ENCODE measurements at regions not wholly inside any gene's neighbourhood (a gene's known extent, or its start where the extent isn't known, plus 50 kb on each side); places are given as distances from the start of the nearest gene placed in this dataset.

GRCh38 chr6:95768539-95768938, 191.2 kb downstream of the MANEA start:
- DNase-seq (ENCODE audit: low read depth), result peak; percentile 35
- TF ChIP-seq CTCF (IDR thresholded peaks at IDR 0.05; ENCODE audit: insufficient read depth, low read depth, low read length, missing control alignments), result no peak
- H3K4me3 ChIP-seq (ENCODE audit: low read depth, low read length), result no peak overlapping the region

GRCh38 chr6:95777338-95777737, 200.0 kb downstream of the MANEA start:
- no peak overlapping the region for H3K4me3 ChIP-seq (ENCODE audit: low read depth, low read length)
- no peak for TF ChIP-seq CTCF (IDR thresholded peaks at IDR 0.05; ENCODE audit: insufficient read depth, low read depth, low read length, missing control alignments)
- no peak for DNase-seq (ENCODE audit: low read depth)

DNA sequence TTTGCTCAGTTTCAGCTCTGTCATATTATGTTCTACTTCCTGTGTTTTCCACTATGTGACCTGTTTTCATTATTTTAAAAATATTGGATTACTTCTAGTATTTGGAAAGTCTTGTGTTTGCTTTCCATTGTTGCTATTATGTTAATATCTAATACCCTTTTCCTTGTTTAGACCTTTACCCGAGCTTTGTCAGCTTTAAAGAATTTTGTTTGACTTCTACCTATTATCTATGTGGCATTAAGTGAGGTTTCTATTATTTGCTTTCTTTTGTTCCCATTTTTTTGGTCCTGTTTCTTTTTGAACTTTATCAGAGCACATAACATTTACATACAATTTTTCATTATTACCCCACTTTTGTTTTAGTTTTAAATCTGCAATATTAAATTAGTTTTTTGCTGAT, 202.7 kb downstream of the MANEA start:
- H3K4me3 ChIP-seq (ENCODE audit: low read depth, low read length), result no peak overlapping the region
- DNase-seq (ENCODE audit: low read depth), result no peak
- no peak for TF ChIP-seq CTCF (IDR thresholded peaks at IDR 0.05; ENCODE audit: insufficient read depth, low read depth, low read length, missing control alignments)

- no peak for DNase-seq (ENCODE audit: low read depth)
- no peak for TF ChIP-seq CTCF (IDR thresholded peaks at IDR 0.05; ENCODE audit: insufficient read depth, low read depth, low read length, missing control alignments)
Measured at GRCh38 chr6:95784019-95784418, 206.7 kb downstream of the MANEA start.

GRCh38 chr6:95784869-95785268, 207.5 kb downstream of the MANEA start:
- H3K4me3 ChIP-seq (ENCODE audit: low read depth, low read length), result no peak overlapping the region
- peak; percentile 62 for DNase-seq (ENCODE audit: low read depth)
- no peak for TF ChIP-seq CTCF (IDR thresholded peaks at IDR 0.05; ENCODE audit: insufficient read depth, low read depth, low read length, missing control alignments)

More at GRCh38 chr6:95784019-95784418, 206.7 kb downstream of the MANEA start:
- no peak overlapping the region for H3K4me3 ChIP-seq (ENCODE audit: low read depth, low read length)

DNA sequence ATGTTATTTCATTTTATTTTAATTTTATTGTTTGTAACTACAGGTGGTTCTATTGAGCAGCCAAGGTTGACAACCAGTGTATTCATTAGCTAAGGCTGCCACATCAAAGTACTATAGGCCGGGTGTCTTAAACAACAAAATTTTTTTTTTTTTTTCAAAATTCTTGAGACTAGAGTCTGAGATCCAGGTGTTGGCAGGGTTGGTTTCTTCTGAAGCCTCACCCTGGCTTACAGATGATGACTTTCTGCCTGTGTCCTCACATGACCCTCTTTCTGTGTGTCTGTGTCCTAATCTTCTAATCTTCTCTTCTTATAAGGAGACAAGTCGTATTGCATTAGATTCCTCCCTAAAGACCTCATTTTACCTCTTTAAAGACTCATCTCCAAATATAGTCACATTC, 208.4 kb downstream of the MANEA start:
- peak; percentile 28 for DNase-seq (ENCODE audit: low read depth)
- TF ChIP-seq CTCF (IDR thresholded peaks at IDR 0.05; ENCODE audit: insufficient read depth, low read depth, low read length, missing control alignments), result no peak
- no peak overlapping the region for H3K4me3 ChIP-seq (ENCODE audit: low read depth, low read length)

GRCh38 chr6:95786802-95787201, 209.5 kb downstream of the MANEA start:
- TF ChIP-seq CTCF (IDR thresholded peaks at IDR 0.05; ENCODE audit: insufficient read depth, low read depth, low read length, missing control alignments), result no peak
- DNase-seq (ENCODE audit: low read depth), result peak; percentile 21
- H3K4me3 ChIP-seq (ENCODE audit: low read depth, low read length), result no peak overlapping the region
